HEK293 (cell line): ENCODE measurements at regions not wholly inside any gene's neighbourhood (a gene's known extent, or its start where the extent isn't known, plus 50 kb on each side); places are given as distances from the start of the nearest gene placed in this dataset.

Experiments used
- CTCF ChIA-PET: fragments of 350-600 bp; formaldehyde crosslinking; extraction: SDS; loops from one replicate; lab custom pipeline; 2021; ENCODE audit warnings: antibody characterized with exemption; lab: Yijun Ruan, JAX
- POLR2A ChIA-PET: fragments of 300-600 bp; formaldehyde crosslinking; extraction: SDS; loops from one replicate; lab custom pipeline; 2020; ENCODE audit warnings: antibody characterized with exemption, inconsistent platforms; lab: Yijun Ruan, JAX
- H3K27ac ChIP-seq: fragments of 200-500 bp; sonication (Bioruptor generic); 2 replicates; pipeline ENCODE4 v1.5.1; 2014; ENCODE audit warnings: low read depth, low read length, control low read depth, inconsistent platforms; ENCODE audit errors: extremely low read depth
- H3K36me3 ChIP-seq, 2 experiments: fragments of 200-500 bp in 1 of 2; sonication (Bioruptor generic) in 1 of 2; 1 replicate in 1 of 2; 2 replicates in 1 of 2; pipeline ENCODE4 v1.5.1; 2014 to 2017; ENCODE audit warnings: inconsistent platforms in 2 of 2, low read length in 2 of 2; ENCODE audit not compliant: control insufficient read depth in 2 of 2, insufficient read depth in 1 of 2
- H3K4me1 ChIP-seq: fragments of 200-500 bp; sonication (Bioruptor generic); 2 replicates; pipeline ENCODE4 v1.5.1; 2014; ENCODE audit warnings: mild to moderate bottlenecking, low read length, inconsistent platforms; ENCODE audit not compliant: control insufficient read depth, insufficient read depth
- H3K4me3 ChIP-seq: 2 replicates; pipeline ENCODE4 v1.5.1; 2011; ENCODE audit warnings: low read depth, mild to moderate bottlenecking, control low read depth, low read length, moderate library complexity
- H3K9me3 ChIP-seq: fragments of 200-500 bp; sonication (Bioruptor generic); 2 replicates; pipeline ENCODE4 v1.5.1; 2014; ENCODE audit warnings: low read depth, low read length, inconsistent platforms; ENCODE audit not compliant: control insufficient read depth, insufficient read depth
- ATF2 ChIP-seq: fragments of 450-650 bp; formaldehyde crosslinking; IDR thresholded peaks from 2 replicates; pipeline ENCODE4 v1.5.1; 2016; ENCODE audit warnings: missing biosample characterization, missing genetic modification characterization, low read depth
- INSM2 ChIP-seq: fragments of 450-650 bp; formaldehyde crosslinking; IDR thresholded peaks from 2 replicates; pipeline ENCODE4 v1.5.1; 2016; ENCODE audit warnings: missing biosample characterization, missing genetic modification characterization
- OVOL3 ChIP-seq: fragments of 450-650 bp; formaldehyde crosslinking; IDR thresholded peaks from 2 replicates; pipeline ENCODE4 v1.5.1; 2016; ENCODE audit warnings: missing biosample characterization, missing genetic modification characterization
- SALL2 ChIP-seq: fragments of 450-650 bp; formaldehyde crosslinking; IDR thresholded peaks from 2 replicates; pipeline ENCODE4 v1.5.0; 2017; ENCODE audit warnings: missing biosample characterization, mild to moderate bottlenecking, missing genetic modification characterization, borderline replicate concordance
- TSHZ1 ChIP-seq: fragments of 450-650 bp; formaldehyde crosslinking; IDR thresholded peaks from 2 replicates; pipeline ENCODE4 v1.5.1; 2016; ENCODE audit warnings: missing biosample characterization, missing genetic modification characterization, borderline replicate concordance
- ZBTB17 ChIP-seq: fragments of 450-650 bp; formaldehyde crosslinking; IDR thresholded peaks from 2 replicates; pipeline ENCODE4 v1.5.1; 2016; ENCODE audit warnings: missing biosample characterization, missing genetic modification characterization
- ZEB2 ChIP-seq: fragments of 450-650 bp; formaldehyde crosslinking; IDR thresholded peaks from 2 replicates; pipeline ENCODE4 v1.5.1; 2016; ENCODE audit warnings: missing biosample characterization, missing genetic modification characterization
- ZFP69B ChIP-seq: fragments of 450-650 bp; formaldehyde crosslinking; IDR thresholded peaks from 2 replicates; pipeline ENCODE4 v1.5.1; 2016; ENCODE audit warnings: missing biosample characterization, missing genetic modification characterization
- ZNF112 ChIP-seq: fragments of 450-650 bp; formaldehyde crosslinking; IDR thresholded peaks from 2 replicates; pipeline ENCODE4 v1.5.0; 2017; ENCODE audit warnings: missing biosample characterization, missing genetic modification characterization
- ZNF157 ChIP-seq: fragments of 450-650 bp; formaldehyde crosslinking; IDR thresholded peaks from 2 replicates; pipeline ENCODE4 v1.5.1; 2016; ENCODE audit warnings: missing biosample characterization, missing genetic modification characterization
- ZNF426 ChIP-seq: fragments of 450-650 bp; formaldehyde crosslinking; IDR thresholded peaks from 2 replicates; pipeline ENCODE4 v1.5.1; 2017; ENCODE audit warnings: missing biosample characterization, missing genetic modification characterization, mild to moderate bottlenecking, inconsistent platforms, moderate library complexity
- ZNF692 ChIP-seq: fragments of 450-650 bp; formaldehyde crosslinking; IDR thresholded peaks from 2 replicates; pipeline ENCODE4 v1.5.1; 2016; ENCODE audit warnings: missing biosample characterization, missing genetic modification characterization
- ZXDB ChIP-seq: fragments of 450-650 bp; formaldehyde crosslinking; IDR thresholded peaks from 2 replicates; pipeline ENCODE4 v1.5.1; 2016; ENCODE audit warnings: missing biosample characterization, missing genetic modification characterization
- TF ChIP-seq, protein P1 (sequence below): fragments of 450-650 bp; formaldehyde crosslinking; IDR thresholded peaks from 2 replicates; pipeline ENCODE4 v1.5.1; 2017; ENCODE audit warnings: missing biosample characterization, missing genetic modification characterization
- TF ChIP-seq, protein P2 (sequence below): fragments of 450-650 bp; formaldehyde crosslinking; IDR thresholded peaks from 2 replicates; pipeline ENCODE4 v1.5.1; 2017; ENCODE audit warnings: missing biosample characterization, missing genetic modification characterization
- TF ChIP-seq, protein P3 (sequence below): fragments of 450-650 bp; formaldehyde crosslinking; IDR thresholded peaks from 2 replicates; pipeline ENCODE4 v1.5.1; 2016; ENCODE audit warnings: missing biosample characterization, missing genetic modification characterization
- TF ChIP-seq, protein P4 (sequence below): fragments of 450-650 bp; formaldehyde crosslinking; IDR thresholded peaks from 2 replicates; pipeline ENCODE4 v1.5.1; 2016; ENCODE audit warnings: missing biosample characterization, missing genetic modification characterization

GRCh38 chr7:118129041-118129795 is 54.7 kb upstream of the LSM8 start:
- no peak for TF ChIP-seq INSM2 (tag by site-specific recombination)
- no peak for TF ChIP-seq ZEB2
- no peak for TF ChIP-seq ATF2 (tag by site-specific recombination)
- TF ChIP-seq ZFP69B, result no peak
- TF ChIP-seq ZNF157, result no peak
- no peak for TF ChIP-seq ZXDB (tag by site-specific recombination)
- no peak for TF ChIP-seq ZNF426 (tag by site-specific recombination)
- no peak for TF ChIP-seq ZNF112
- TF ChIP-seq ZNF692 (tag by site-specific recombination), result no peak
- no peak for TF ChIP-seq TSHZ1 (tag by site-specific recombination)
- TF ChIP-seq OVOL3 (tag by site-specific recombination), result no peak
- TF ChIP-seq, protein P1, sequence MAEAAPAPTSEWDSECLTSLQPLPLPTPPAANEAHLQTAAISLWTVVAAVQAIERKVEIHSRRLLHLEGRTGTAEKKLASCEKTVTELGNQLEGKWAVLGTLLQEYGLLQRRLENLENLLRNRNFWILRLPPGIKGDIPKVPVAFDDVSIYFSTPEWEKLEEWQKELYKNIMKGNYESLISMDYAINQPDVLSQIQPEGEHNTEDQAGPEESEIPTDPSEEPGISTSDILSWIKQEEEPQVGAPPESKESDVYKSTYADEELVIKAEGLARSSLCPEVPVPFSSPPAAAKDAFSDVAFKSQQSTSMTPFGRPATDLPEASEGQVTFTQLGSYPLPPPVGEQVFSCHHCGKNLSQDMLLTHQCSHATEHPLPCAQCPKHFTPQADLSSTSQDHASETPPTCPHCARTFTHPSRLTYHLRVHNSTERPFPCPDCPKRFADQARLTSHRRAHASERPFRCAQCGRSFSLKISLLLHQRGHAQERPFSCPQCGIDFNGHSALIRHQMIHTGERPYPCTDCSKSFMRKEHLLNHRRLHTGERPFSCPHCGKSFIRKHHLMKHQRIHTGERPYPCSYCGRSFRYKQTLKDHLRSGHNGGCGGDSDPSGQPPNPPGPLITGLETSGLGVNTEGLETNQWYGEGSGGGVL (tag by site-specific recombination), result no peak
- TF ChIP-seq, protein P2, sequence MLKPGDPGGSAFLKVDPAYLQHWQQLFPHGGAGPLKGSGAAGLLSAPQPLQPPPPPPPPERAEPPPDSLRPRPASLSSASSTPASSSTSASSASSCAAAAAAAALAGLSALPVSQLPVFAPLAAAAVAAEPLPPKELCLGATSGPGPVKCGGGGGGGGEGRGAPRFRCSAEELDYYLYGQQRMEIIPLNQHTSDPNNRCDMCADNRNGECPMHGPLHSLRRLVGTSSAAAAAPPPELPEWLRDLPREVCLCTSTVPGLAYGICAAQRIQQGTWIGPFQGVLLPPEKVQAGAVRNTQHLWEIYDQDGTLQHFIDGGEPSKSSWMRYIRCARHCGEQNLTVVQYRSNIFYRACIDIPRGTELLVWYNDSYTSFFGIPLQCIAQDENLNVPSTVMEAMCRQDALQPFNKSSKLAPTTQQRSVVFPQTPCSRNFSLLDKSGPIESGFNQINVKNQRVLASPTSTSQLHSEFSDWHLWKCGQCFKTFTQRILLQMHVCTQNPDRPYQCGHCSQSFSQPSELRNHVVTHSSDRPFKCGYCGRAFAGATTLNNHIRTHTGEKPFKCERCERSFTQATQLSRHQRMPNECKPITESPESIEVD (tag by site-specific recombination), result no peak
- TF ChIP-seq, protein P3, sequence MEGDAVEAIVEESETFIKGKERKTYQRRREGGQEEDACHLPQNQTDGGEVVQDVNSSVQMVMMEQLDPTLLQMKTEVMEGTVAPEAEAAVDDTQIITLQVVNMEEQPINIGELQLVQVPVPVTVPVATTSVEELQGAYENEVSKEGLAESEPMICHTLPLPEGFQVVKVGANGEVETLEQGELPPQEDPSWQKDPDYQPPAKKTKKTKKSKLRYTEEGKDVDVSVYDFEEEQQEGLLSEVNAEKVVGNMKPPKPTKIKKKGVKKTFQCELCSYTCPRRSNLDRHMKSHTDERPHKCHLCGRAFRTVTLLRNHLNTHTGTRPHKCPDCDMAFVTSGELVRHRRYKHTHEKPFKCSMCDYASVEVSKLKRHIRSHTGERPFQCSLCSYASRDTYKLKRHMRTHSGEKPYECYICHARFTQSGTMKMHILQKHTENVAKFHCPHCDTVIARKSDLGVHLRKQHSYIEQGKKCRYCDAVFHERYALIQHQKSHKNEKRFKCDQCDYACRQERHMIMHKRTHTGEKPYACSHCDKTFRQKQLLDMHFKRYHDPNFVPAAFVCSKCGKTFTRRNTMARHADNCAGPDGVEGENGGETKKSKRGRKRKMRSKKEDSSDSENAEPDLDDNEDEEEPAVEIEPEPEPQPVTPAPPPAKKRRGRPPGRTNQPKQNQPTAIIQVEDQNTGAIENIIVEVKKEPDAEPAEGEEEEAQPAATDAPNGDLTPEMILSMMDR, result no peak
- no peak for TF ChIP-seq SALL2
- TF ChIP-seq ZBTB17 (tag by site-specific recombination), result no peak
- TF ChIP-seq, protein P4, sequence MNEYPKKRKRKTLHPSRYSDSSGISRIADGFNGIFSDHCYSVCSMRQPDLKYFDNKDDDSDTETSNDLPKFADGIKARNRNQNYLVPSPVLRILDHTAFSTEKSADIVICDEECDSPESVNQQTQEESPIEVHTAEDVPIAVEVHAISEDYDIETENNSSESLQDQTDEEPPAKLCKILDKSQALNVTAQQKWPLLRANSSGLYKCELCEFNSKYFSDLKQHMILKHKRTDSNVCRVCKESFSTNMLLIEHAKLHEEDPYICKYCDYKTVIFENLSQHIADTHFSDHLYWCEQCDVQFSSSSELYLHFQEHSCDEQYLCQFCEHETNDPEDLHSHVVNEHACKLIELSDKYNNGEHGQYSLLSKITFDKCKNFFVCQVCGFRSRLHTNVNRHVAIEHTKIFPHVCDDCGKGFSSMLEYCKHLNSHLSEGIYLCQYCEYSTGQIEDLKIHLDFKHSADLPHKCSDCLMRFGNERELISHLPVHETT (tag by site-specific recombination), result no peak
- H3K9me3 ChIP-seq, result no peaks in the 10 kb centered on the region

More at GRCh38 chr7:118129041-118129795, 54.7 kb upstream of the LSM8 start:
- no peak overlapping the region for H3K4me3 ChIP-seq
- no peaks in the 10 kb centered on the region for H3K36me3 ChIP-seq
- ChIA-PET CTCF (no interaction called here), POLR2A (no interaction called here)
- H3K4me1 ChIP-seq, result no peaks in the 10 kb centered on the region
- H3K27ac ChIP-seq, result no peak overlapping the region
